Esophagus muscularis mucosa (tissue), 3 donors: ENCODE measurements at regions not wholly inside any gene's neighbourhood (a gene's known extent, or its start where the extent isn't known, plus 50 kb on each side); places are given as distances from the start of the nearest gene placed in this dataset.

Experiments
- CTCF ChIP-seq, 3 experiments: fragments of 200-600 bp in 2 of 3; fragments of 450-650 bp in 1 of 3; sonication (generic) in 2 of 3; IDR thresholded peaks; one replicate each; pipeline ENCODE4 v1.5.1; 2017 to 2019; ENCODE audit warnings: antibody characterized with exemption in 3 of 3, mild to moderate bottlenecking in 2 of 3, moderate library complexity in 1 of 3
- EP300 ChIP-seq: sonication (generic); formaldehyde crosslinking; IDR thresholded peaks from one replicate; pipeline ENCODE4 v1.6.1; 2017; ENCODE audit warnings: antibody characterized with exemption

- TF ChIP-seq CTCF (IDR thresholded peaks at IDR 0.05) (no peak), EP300 (no peak)
These were observed 280.5 kb downstream of the IPMK start for GRCh38 chr10:57987055-57987721.
